LNCaP clone FGC (cell line): ENCODE measurements at regions not wholly inside any gene's neighbourhood (a gene's known extent, or its start where the extent isn't known, plus 50 kb on each side); places are given as distances from the start of the nearest gene placed in this dataset.

Experiments
- DNase-seq: peaks from one replicate; pipeline ENCODE4 v3.0.0-alpha.2; 2011; ENCODE audit warnings: low read depth
- H3K4me3 ChIP-seq: 2 replicates; pipeline ENCODE4 v1.5.1; 2011; ENCODE audit warnings: mild to moderate bottlenecking, low read depth, low read length, control low read depth
- CTCF ChIP-seq: IDR thresholded peaks from 2 replicates; pipeline ENCODE4 v1.5.1; 2012; ENCODE audit warnings: mild to moderate bottlenecking; ENCODE audit not compliant: control insufficient read depth, insufficient read depth; ENCODE audit errors: extremely low read depth

DNA sequence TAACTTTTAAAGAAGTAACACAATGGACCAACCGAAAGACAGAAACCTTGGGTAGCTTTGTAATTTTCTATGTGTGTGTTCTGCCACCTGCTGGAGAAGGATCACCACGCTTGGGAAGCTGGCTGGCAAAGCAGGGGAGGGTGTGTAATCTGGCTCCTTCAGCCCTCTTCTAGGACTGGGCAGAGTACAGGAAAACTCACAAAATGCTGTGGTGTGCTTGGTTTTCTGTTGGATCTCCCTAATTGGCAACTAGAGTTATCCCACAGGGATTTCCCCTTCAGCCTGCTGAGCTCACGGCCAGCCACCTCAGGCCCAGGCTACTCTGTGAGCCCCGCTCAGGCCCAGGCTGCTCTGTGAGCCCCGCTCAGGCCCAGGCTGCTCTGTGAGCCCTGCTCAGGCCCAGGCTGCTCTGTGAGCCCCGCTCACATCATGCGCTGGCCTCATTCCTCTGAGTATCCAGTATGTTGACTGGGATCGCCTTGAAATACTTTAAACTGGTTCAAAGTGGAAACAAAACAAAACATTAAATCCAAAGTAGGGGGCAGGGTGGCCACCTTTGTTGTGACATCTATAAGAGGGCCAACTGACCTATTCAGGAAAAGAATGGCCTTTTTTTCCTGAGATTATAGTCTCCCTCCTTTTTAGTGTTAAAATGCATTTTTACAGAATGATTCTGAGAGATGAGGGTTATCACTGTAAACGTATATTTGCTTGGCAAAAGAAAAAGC lies 52.0 kb upstream of the RNU6-8 start:
- peak; percentile 83 for TF ChIP-seq CTCF
- H3K4me3 ChIP-seq, result no peak overlapping the region
- no peak for DNase-seq

GRCh38 chr14:32255789-32256188 lies 52.7 kb upstream of the RNU6-8 start:
- H3K4me3 ChIP-seq, result no peak overlapping the region
- TF ChIP-seq CTCF, result no peak
- no peak for DNase-seq

DNA sequence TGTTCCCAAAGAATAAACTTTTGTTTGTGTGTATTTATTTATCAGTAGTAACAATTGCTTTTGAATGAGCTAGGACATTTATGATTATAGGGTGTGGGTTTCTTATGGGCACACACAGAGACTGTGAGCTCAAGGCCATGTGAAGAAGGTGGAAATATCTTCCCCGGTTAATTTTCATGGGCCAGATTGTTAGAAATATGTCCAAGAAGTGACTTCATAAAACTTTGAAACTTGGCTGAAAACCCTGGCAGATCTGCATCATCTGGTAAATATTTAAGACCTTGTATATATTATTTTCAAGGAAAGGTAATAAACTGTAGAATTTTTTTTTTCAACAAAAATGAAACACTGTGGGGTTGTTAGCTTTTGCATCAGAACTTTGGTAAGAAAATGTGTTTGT lies 53.5 kb upstream of the RNU6-8 start:
- H3K4me3 ChIP-seq, result no peak overlapping the region
- no peak for TF ChIP-seq CTCF
- DNase-seq, result peak; percentile 46

GRCh38 chr14:32258336-32258993 lies 55.4 kb upstream of the RNU6-8 start:
- no peak for TF ChIP-seq CTCF
- no peak overlapping the region for H3K4me3 ChIP-seq
- no peak for DNase-seq

GRCh38 chr14:32259368-32260013 lies 56.4 kb upstream of the RNU6-8 start:
- no peak for TF ChIP-seq CTCF
- DNase-seq, result no peak
- H3K4me3 ChIP-seq, result no peak overlapping the region

- H3K4me3 ChIP-seq, result no peak overlapping the region
- no peak for DNase-seq
- TF ChIP-seq CTCF, result no peak
Observed at GRCh38 chr14:32263939-32264567, 61.0 kb upstream of the RNU6-8 start.
